Activated B cell treated with CpG ODN at 0.5 μM for 24 hours (primary cell): ENCODE measurements at regions not wholly inside any gene's neighbourhood (a gene's known extent, or its start where the extent isn't known, plus 50 kb on each side); places are given as distances from the start of the nearest gene placed in this dataset.

Experiments used
- ATAC-seq: fragments of 200-7000 bp; cut with Tn5 transposase; one replicate; pipeline ENCODE4 v1.10.0; 2021; ENCODE audit warnings: low read depth, mild to moderate bottlenecking, moderate library complexity
- CTCF ChIA-PET: fragments of 350-600 bp; sonication (Branson Sonifier 250); formaldehyde crosslinking; loops from one replicate; lab custom pipeline; 2021; ENCODE audit warnings: antibody characterized with exemption; lab: Charles Lee
- POLR2A ChIA-PET: fragments of 350-600 bp; sonication (Branson Sonifier 250); formaldehyde crosslinking; loops from one replicate; lab custom pipeline; 2021; ENCODE audit warnings: antibody characterized with exemption; lab: Charles Lee
- DNase-seq: peaks from one replicate; pipeline ENCODE4 v3.0.0; 2022
- H3K27ac Mint-ChIP-seq: one replicate; pipeline ENCODE4 v1.8.0; 2020; ENCODE audit warnings: mixed read lengths
- H3K27me3 Mint-ChIP-seq: one replicate; pipeline ENCODE4 v1.8.0; 2021; ENCODE audit warnings: mixed read lengths
- H3K36me3 Mint-ChIP-seq: one replicate; pipeline ENCODE4 v1.8.0; 2021; ENCODE audit warnings: low read depth, mixed read lengths
- H3K4me1 Mint-ChIP-seq: one replicate; pipeline ENCODE4 v1.8.0; 2021; ENCODE audit warnings: mixed read lengths
- H3K4me3 Mint-ChIP-seq: one replicate; pipeline ENCODE4 v1.8.0; 2020; ENCODE audit warnings: mild to moderate bottlenecking, mixed read lengths
- H3K9me3 Mint-ChIP-seq: one replicate; pipeline ENCODE4 v1.8.0; 2020; ENCODE audit warnings: mixed read lengths
- intact Hi-C: fragments of 100-400 bp; cut with micrococcal nuclease; formaldehyde crosslinking; loops from one replicate; pipeline ENCODE4 v1.15.1; 2024
- TF ChIP-seq, protein P1 (sequence below): fragments of 200-600 bp; IDR thresholded peaks from one replicate; pipeline ENCODE4 v1.8.0; 2022; ENCODE audit warnings: antibody characterized with exemption, mild to moderate bottlenecking

- CTCF ChIA-PET = no interaction called here
- no peak overlapping the region for H3K27ac Mint-ChIP-seq
- H3K4me3 Mint-ChIP-seq = no peak overlapping the region
- DNase-seq (no peak), ATAC-seq (no peak)
- POLR2A ChIA-PET = no interaction called here
- intact Hi-C loops = no loop called here
- TF ChIP-seq, protein P1, sequence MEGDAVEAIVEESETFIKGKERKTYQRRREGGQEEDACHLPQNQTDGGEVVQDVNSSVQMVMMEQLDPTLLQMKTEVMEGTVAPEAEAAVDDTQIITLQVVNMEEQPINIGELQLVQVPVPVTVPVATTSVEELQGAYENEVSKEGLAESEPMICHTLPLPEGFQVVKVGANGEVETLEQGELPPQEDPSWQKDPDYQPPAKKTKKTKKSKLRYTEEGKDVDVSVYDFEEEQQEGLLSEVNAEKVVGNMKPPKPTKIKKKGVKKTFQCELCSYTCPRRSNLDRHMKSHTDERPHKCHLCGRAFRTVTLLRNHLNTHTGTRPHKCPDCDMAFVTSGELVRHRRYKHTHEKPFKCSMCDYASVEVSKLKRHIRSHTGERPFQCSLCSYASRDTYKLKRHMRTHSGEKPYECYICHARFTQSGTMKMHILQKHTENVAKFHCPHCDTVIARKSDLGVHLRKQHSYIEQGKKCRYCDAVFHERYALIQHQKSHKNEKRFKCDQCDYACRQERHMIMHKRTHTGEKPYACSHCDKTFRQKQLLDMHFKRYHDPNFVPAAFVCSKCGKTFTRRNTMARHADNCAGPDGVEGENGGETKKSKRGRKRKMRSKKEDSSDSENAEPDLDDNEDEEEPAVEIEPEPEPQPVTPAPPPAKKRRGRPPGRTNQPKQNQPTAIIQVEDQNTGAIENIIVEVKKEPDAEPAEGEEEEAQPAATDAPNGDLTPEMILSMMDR = no peak
- peaks cover 14% of the 10 kb centered on the region for H3K9me3 Mint-ChIP-seq
- H3K4me1 Mint-ChIP-seq = no peaks in the 10 kb centered on the region
- H3K27me3 Mint-ChIP-seq = no peaks in the 10 kb centered on the region
- H3K36me3 Mint-ChIP-seq = no peaks in the 10 kb centered on the region
Measured at GRCh38 chr6:164427728-164428402, 881.5 kb downstream of the C6orf118 start.

GRCh38 chr6:164424489-164424888 lies 884.9 kb downstream of the C6orf118 start:
- Mint-ChIP-seq H3K9me3 (peaks cover 14% of the 10 kb centered on the region), H3K27me3 (no peaks in the 10 kb centered on the region), H3K4me3 (no peak overlapping the region), H3K36me3 (no peaks in the 10 kb centered on the region), H3K4me1 (no peaks in the 10 kb centered on the region), H3K27ac (no peak overlapping the region)
- intact Hi-C loops = no loop called here
- ATAC-seq (no peak), DNase-seq (no peak)
- ChIA-PET POLR2A (no interaction called here), CTCF (no interaction called here)
- TF ChIP-seq, protein P1 = no peak

- H3K27me3 Mint-ChIP-seq = no peaks in the 10 kb centered on the region
- intact Hi-C loops = no loop called here
- peaks cover 10% of the 10 kb centered on the region for H3K9me3 Mint-ChIP-seq
- CTCF ChIA-PET = no interaction called here
- POLR2A ChIA-PET = no interaction called here
- no peak overlapping the region for H3K4me3 Mint-ChIP-seq
- H3K36me3 Mint-ChIP-seq = no peaks in the 10 kb centered on the region
- DNase-seq (no peak), ATAC-seq (no peak)
- H3K4me1 Mint-ChIP-seq = no peaks in the 10 kb centered on the region
- TF ChIP-seq, protein P1 = no peak
- H3K27ac Mint-ChIP-seq = no peak overlapping the region
Measured at GRCh38 chr6:164419099-164419498, 890.3 kb downstream of the C6orf118 start.

DNA sequence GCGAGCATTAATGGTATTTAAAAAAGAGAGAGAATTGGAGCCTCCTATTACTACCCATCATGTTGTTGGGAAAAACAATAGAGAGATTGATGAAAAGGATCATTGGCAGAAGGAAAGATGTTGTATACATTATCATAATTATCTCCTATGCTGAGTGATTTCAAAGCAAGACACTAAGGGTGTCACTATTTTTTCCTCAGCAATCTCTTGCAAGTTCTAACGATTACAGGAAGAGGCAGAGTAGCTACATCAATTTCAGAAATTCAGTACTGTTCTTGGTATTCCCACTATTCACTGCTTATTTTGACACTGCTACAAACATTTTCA lies 891.2 kb downstream of the C6orf118 start:
- CTCF ChIA-PET = no interaction called here
- H3K27ac Mint-ChIP-seq = no peak overlapping the region
- intact Hi-C loops = no loop called here
- POLR2A ChIA-PET = no interaction called here
- H3K4me1 Mint-ChIP-seq = no peaks in the 10 kb centered on the region
- H3K4me3 Mint-ChIP-seq = no peak overlapping the region
- DNase-seq = no peak
- H3K27me3 Mint-ChIP-seq = no peaks in the 10 kb centered on the region
- no peak for ATAC-seq
- H3K9me3 Mint-ChIP-seq = peaks cover 7% of the 10 kb centered on the region
- TF ChIP-seq, protein P1 = no peak
- no peaks in the 10 kb centered on the region for H3K36me3 Mint-ChIP-seq

GRCh38 chr6:164417537-164418261 lies 891.7 kb downstream of the C6orf118 start:
- ChIA-PET CTCF (no interaction called here), POLR2A (no interaction called here)
- TF ChIP-seq, protein P1 = no peak
- Mint-ChIP-seq H3K4me1 (no peaks in the 10 kb centered on the region), H3K9me3 (peaks cover 7% of the 10 kb centered on the region), H3K27ac (no peak overlapping the region), H3K36me3 (no peaks in the 10 kb centered on the region), H3K4me3 (no peak overlapping the region), H3K27me3 (no peaks in the 10 kb centered on the region)
- ATAC-seq (no peak), DNase-seq (no peak)
- intact Hi-C loops = no loop called here
